IPS-NIHi11 (cell line): ENCODE measurements at regions not wholly inside any gene's neighbourhood (a gene's known extent, or its start where the extent isn't known, plus 50 kb on each side); places are given as distances from the start of the nearest gene placed in this dataset.
"Not testable (repeated sequence)": the region's sequence is repeated elsewhere in the genome, so short reads cannot be mapped to it uniquely, and the experiment has no call there.

Experiments
- DNase-seq: peaks from one replicate; pipeline ENCODE4 v3.0.0; 2012; ENCODE audit warnings: mixed read lengths, low spot score

DNA sequence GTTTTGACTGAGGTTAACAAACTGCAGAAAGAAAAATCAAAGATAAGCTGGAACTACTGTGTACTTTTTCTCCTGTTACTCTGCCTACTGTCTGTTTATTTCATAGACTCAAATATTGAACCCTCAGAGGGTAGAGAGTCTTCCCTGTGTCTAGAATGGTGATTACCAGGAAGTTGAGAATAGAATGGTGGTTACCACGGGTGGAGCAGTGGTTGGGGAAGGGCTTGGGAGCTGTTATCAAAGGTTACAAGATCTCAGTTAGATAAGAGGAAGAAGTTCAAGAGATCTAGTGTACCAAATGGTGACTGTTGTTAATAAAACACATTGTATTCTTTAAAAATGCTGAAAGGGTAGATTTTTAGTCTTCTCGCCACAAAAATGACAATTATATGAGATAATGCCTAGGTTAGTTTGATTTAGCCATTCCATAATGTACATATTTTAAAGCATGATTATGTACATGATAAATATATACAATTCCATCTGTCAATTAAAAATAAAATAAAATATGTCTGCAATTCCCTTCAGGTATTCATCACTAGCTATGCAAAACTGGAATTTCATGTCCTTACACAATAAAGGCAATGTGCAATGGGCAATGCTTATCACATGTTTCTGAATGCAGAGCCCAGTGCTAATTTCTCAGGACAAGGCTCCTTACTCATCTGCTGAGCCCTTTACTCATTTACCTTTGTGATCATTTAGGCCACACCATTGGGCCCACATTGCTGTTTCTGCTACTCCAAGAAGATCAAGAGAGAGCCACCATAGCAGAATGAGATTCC is 474.3 kb upstream of the CAMK1G start:
- DNase-seq, result no peak

DNA sequence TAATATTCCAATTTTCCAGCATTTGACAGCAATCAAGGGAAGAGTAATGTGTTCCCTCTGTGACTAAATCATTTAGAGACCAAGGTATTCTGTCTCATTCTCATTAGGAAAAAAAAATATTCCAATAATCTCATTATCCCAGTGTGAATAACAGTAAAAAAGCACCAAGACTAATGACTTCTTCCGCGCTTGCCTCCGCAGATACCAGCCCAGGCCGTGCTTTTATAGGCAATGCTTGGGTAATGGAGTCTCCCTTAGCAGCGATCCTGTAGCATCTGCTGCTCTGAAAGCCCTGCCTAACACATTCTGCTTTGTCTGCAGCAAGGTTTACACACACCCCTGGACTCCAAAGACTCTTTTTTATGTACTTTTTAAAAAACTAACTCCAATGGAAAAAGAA is 470.0 kb upstream of the CAMK1G start:
- DNase-seq, result no peak

DNA sequence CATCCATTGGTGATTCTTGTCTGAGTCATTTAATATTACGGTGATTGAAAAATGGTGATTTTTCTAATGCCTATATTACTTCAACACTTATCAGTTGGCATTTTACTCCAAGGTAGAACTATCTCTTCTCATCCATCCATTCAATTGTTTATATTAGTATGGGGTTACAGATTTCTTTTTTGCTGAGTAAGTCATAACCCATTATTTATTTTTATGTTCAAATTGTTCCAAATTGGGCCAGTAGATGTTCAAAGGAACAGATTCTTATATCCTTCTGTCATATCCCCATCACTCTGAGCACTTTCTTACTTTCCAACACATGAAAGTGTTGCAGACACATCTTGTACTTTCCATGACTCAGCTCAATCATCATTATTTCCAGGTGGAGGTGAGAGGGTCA is 466.8 kb upstream of the CAMK1G start:
- no peak for DNase-seq

DNA sequence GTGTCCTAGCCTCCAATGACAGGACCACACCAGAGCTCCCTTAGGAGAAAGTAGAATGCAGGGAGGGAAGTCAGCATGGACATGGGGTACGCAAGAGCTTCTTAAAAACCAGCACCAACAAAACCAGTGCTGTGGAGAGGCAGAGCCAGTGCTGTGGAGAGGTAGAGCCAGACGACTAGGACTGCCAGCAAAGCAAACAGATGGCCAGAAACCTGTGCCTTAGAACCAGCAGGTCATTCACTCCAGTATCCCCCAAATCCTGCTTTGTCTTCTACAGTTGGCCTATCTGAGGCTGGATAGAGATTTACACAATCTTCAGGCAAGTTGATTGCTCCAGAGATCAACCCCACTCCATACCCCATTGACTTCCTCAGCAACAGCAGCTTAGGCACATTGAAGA is 459.9 kb upstream of the CAMK1G start:
- DNase-seq, result no peak

DNA sequence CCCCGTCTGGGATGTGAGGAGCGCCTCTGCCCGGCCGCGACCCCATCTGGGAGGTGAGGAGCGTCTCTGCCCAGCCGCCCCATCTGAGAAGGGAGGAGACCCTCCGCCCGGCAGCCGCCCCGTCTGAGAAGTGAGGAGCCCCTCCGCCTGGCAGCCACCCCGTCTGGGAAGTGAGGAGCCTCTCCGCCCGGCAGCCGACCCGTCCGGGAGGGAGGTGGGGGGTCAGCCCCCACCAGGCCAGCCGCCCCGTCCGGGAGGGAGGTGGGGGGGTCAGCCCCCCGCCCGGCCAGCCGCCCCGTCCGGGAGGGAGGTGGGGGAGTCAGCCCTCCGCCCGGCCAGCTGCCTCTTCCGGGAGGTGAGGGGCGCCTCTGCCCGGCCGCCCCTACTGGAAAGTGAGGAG is 454.4 kb upstream of the CAMK1G start:
- DNase-seq, result not testable (repeated sequence)

DNA sequence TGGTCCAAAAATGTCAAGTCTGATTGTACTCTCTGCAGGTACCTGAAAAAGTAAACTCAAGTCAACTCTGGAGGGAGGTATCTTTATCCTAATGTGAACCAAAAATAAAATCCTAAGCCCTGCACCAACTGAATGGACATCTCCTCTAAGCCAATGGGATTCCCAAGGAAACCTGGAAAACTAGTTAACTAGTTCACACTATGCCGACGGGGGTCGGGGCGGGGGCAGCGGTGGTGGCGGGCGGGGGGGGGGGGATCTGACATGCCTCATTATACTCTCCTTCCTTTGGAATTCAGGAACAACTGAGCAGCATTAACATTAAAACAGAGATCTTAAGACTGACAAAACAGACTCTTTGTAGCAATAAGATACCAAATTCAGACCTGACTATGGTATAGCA is 452.6 kb upstream of the CAMK1G start:
- DNase-seq, result peak; percentile 54

DNA sequence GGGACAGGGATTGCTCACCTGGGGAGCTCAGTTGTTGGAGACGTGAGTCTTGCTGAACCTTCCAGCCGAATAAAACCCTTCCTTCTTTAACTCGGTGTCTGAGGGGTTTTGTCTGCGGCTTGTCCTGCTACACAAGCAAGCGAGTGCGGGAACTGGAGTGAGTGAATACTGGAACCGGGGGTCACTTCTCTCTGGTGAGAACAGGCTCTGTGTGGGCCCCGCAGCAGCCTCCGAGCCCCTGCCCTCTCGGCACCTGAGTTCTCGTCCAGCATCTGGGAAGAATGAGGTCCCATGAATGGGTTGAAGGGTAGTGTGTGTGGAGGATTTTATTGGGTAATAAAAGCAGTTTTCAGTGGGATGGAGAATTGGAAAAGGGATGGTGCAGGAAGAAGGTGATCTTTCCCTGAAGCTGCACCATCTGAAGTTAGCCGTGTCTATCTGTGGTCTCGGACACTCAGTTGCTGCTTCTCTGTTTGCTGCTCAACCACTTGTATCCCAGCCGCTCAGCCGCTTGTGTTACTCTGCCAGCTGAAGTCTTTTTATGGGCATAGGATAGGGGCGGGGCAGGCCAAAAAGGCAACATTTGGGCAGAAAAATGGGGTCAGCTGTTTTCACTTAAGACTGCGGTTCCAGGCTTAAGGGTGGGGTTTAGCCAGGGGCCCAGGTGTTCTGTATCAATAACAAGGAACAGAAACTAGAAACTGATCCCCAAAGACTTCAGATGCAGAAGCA is 450.6 kb upstream of the CAMK1G start:
- DNase-seq, result no peak

DNA sequence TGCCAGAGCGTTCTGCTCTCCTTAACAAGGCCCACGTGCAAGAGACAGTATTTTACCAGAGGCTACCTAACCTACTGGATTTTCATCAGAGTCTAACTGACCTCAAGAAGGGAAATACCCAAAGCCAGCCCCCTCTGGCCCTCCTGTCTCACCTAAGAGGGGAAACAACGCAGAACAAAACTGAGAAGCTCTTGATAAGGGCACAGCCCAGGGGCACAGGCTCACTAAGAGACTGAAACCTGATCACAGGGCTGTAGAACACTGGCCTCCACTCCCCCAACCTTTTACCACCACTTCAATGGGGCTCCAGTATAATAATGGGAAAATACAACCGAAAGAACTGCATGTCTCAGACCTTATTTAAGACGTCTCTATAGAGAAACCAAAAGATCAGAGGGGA is 449.5 kb upstream of the CAMK1G start:
- no peak for DNase-seq

DNA sequence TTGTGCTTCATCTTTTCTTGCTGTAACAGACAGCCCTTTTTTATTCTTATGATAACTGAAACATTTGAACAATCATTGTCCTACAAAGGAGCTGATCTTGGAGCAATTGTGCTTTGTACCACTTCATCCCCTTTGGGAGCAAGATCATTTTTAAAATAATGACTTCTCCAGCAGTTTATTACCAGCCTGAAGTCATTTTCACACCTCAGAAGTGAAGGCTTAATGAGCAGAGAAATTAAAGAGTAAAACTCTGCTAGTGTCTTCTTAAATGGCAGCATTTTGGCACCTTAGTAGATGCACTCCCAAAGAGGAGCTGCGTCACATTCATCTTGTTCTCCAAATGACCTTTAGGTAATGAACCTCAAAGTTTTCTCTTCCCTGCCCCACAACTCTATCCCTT is 439.6 kb upstream of the CAMK1G start:
- no peak for DNase-seq

DNA sequence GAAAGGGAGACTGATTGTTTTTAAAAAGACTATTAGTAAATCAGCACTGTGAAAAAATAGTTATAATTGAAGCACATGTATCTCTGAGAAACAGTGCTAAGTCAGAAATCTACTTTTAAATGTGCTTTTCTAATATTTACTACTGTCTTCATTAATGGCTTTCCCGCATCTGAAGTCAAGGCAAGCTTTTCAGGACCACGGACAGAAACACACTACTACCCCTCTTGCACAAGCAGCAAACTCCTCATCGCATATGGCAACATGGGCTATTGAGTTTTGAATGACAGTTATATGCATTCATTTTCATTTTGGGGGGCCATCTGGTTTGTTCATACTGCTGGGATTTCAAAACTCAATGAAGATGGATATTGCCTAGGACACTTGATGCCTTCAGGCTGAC is 433.4 kb upstream of the CAMK1G start:
- DNase-seq, result peak; percentile 56

DNA sequence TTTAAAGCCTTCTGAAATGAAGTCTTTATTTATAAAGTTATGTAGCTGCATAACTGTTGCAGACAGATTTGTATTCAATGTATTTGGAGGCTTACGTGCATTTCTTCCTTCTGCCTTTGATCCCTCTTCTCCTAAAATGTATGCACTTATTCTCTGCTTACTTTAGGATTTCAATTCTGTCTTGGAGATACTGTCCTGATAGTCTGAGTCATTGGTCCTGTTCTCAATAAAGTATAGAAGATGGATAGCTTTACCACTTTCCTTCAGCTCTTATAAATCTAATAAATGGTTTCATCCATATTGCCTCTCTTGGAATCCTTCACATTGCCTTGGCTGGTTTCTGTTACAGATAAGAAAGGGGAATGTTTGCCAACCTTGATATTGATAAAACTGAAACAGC is 430.1 kb upstream of the CAMK1G start:
- no peak for DNase-seq

DNA sequence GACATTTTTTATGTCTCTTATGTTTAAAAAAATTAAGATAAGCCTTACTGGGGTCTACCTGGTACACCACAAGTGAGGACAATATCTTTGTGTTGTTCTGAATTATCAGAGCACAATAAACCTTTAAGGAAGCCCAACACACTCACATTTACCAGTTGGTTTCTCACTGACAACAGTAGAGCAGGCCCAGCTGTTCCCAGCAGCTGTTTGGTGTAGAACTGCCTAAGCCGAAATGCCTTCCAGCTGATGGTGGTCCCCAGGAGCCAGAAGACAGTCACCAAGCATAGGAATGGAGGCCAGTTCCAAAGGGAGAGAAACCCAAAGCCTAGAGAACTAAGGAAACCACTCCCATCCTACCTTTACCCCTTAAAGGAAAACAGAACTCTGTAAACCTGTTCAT is 428.6 kb upstream of the CAMK1G start:
- DNase-seq, result no peak

DNA sequence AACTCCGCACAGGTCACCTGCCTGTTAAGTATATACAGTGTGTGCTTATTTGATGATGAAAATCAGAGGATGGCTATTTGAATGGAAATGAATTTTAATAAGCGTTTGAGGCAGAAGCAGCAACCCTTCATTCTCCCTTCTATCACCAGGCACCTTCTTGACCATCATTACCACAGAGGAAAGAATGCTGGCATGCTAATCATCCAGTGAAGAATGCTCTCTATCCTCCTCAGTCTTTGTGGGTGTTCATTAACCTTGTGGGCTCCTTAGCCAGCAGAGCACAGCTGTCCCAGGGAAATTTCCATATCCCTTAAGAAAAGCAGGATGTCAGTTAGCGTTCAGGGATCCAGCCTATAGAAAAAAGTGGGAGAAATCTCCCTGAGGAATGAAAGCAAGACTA is 428.0 kb upstream of the CAMK1G start:
- peak; percentile 31 for DNase-seq

DNA sequence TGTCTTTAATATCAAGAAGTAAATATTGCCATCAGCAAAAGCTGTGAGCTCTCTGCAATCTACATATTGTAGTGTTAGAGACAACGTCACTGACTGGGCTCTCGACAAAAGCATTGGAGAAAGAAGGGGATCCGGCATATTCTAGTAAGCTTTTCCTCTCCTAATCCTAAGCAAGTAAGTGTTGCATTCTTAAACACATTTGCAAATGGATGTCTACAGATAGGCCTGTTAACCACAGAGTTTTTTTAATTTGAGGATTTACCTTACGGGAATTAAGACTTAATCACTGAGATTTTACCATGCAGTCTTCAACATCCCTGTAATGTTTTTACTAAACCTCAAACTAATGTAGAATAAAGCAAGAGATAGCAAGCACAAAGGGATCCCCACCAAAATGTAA is 426.5 kb upstream of the CAMK1G start:
- no peak for DNase-seq

DNA sequence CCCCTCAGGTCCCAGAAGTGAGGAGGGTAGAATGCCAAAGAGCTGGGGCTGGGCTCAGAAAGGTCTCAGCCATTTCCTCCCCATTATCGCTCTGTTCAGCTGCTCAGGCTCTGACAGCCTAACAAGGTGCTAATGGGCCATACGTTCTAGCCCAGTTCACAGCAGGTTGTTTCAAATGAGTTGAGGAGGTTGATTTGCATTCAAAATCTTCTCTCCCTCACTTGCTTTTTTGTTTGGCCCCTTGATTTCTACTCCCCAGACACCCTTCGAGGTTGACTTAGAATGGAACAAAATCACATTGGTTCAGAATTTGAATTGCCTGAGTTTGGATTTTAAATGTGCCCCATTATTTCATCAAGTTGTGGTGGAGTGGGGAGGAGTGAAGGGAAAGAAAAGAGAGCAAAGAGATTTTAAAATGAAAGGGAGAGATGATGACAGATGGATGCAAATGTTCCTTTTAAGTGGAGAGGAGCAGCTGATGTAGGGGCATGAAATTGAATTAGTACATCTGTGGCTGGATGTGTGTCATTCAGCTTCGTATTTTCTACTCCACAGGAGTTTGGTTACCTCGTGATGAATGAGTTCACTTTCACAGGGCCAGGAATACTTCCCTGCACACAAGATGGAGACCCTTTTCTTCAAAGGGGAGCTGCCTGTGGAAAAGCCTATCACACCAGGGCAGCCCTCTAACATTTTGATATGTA is 425.8 kb upstream of the CAMK1G start:
- DNase-seq, result peak; percentile 18

DNA sequence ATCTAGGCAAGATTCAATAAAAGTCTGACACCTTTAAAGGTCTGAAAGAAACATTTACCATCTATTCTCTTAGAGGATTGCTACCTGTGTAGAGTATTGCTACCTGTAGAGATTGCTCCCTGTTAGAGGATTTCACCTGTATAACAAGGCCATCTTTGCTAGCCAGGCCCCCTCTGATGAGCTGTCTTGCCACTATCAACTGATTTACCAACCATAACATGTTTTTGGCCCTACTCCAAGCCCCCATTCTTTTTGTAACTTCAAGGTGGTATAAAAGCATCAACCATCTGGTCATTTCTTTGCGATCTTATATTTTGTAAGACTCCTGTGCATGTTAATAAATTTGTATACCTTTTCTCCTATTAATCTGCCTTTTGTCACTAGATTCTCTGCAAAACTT is 424.7 kb upstream of the CAMK1G start:
- no peak for DNase-seq

DNA sequence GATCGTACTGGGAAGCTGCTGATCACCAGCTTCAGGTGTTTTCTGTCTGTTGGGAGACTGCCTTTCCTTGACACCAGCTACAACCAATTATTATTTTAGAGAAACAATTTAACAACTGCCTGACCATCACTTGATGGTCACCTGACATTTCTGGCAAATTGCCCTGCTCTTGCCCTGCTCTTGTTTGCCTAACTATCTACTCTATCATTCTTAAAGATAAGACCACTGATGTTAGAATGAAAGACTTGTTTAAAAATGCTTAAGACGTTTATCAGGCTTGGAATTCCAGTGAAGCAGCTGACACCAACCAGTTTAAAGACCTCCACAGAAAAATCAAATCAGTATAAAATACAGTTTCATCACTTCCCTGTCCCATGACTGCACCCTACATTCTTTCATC is 423.3 kb upstream of the CAMK1G start:
- no peak for DNase-seq

DNA sequence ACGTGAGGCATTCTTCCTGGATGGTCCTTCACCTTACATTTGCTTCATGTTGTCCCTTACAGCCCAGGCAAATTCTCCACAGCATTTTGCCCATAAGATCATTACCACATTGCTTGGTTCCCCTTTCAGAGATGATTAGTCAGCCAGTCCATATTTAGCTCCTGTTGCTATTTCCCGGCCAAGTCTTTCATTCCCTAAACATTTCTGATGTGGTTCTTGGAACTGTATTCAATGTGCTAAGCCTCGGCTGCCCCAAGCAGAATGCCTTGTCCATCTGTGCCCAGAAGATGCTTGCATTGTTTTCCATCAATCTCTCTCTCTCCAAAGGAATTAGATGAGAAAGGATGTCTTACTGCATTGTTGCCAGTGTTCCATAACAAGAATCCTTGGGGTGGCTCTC is 420.9 kb upstream of the CAMK1G start:
- DNase-seq, result no peak

DNA sequence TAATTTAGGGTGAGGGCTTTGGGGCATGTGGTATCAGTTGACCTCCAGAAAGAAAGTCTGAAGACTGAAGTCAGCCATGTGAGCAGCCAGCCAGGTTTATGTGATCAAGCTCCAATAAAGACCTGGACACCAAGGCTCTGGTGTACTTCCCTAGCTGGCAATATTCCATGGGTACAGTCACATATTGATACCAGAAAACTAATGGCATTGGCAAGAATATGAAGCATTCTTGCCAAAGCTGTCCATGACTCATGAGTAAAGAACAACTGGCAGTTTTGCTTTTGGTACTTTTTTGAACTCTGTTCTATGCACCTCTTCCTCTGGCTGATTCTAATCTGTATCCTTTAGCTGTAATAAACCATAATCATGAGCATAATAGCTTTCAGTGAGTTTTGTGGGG is 415.3 kb upstream of the CAMK1G start:
- no peak for DNase-seq

DNA sequence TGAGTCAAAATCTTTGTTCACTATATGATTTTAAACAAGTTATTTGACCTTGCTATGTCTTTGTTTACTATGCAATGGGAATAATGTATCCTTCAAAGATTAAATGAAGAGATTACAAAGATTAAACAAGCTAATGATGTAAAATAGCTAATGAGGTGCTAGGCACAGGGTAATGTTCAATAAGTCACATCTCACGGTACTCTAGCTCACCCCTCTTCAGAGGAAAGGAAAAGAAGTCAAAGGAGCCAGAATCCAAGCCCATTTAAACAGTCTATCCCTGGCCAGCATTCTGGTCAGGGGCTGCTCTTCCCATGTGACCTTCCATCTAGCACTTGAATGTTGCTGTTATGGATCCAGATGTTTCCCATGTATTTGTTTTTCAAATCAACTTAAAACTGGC is 412.4 kb upstream of the CAMK1G start:
- no peak for DNase-seq

DNA sequence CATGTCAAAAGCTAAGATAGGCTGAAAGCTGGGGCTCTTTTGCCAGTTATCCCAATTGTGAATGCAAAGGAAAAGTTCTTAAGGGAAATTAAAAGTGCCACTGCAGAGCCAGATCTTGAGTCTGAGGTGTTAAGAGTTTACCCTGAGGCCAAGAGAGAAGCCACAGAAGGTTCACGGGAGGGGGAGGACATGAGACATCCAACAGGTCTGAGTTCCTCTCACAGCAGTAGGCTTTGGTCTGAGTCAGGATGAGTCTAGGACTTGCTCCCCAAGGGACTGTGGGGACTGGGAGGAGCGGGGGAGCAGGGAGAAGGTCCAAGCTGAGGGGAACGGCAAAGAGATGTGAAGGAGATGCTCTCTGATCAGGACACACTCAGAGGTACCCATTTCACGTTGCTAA is 411.2 kb upstream of the CAMK1G start:
- no peak for DNase-seq

DNA sequence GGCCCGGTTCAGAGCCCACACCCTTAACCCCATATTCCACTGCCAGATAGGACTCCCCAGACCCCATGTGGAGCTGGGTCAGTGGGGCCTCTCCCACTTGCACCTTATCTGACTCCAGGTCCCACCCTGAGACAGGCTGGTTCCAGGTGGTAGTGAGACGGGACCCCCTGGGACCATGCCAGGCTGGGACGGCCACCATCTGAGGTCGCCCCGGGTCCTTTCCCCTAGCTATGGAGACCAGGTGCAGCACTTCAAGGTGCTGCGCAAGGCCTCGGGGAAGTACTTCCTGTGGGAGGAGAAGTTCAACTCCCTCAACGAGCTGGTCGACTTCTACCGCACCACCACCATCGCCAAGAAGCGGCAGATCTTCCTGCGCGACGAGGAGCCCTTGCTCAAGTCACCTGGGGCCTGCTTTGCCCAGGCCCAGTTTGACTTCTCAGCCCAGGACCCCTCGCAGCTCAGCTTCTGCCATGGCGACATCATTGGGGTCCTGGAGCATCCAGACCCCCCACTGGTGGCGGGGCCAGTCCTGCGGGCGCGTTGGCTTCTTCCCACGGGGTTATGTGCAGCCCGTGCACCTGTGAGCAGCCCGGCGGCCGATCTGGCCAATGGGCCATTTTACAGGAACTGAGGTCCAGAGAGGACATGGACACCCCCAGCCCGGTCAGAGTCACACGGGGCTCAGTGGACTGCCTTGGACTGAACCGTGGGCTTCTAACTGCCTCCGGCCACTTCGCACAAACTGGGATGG is 410.5 kb upstream of the CAMK1G start:
- DNase-seq, result not testable (repeated sequence)
